H1 (cell line): ENCODE measurements at regions not wholly inside any gene's neighbourhood (a gene's known extent, or its start where the extent isn't known, plus 50 kb on each side); places are given as distances from the start of the nearest gene placed in this dataset.
"Not testable (repeated sequence)": the region's sequence is repeated elsewhere in the genome, so short reads cannot be mapped to it uniquely, and the experiment has no call there.

ENCODE experiments used
- CTCF ChIA-PET: fragments of 300-600 bp; sonication (Branson Sonifier 250); formaldehyde crosslinking; loops from one replicate; lab custom pipeline; 2021; ENCODE audit not compliant: partially characterized antibody; lab: Charles Lee
- POLR2A ChIA-PET: fragments of 300-600 bp; sonication (Branson Sonifier 250); formaldehyde crosslinking; loops from one replicate; lab custom pipeline; 2021; ENCODE audit warnings: inconsistent platforms; ENCODE audit not compliant: partially characterized antibody; lab: Charles Lee
- DNase-seq, 2 experiments: peaks; one replicate each; pipeline versions ENCODE4 v3.0.0 to v3.0.0-alpha.2; 2010 to 2022; ENCODE audit warnings: low spot score in 2 of 2, low read depth in 1 of 2, mixed read lengths in 1 of 2
- FAIRE-seq: peaks from 2 replicates; lab custom pipeline; 2011; peaks lifted over from hg19 to GRCh38; lab: Jason Lieb, UNC
- H2AFZ ChIP-seq: 2 replicates; pipeline ENCODE4 v1.8.1; 2012; ENCODE audit warnings: low read length, inconsistent platforms
- H2AK5ac ChIP-seq: 2 replicates; pipeline ENCODE4 v1.6.1; 2013; ENCODE audit warnings: low read depth, low read length
- H2BK120ac ChIP-seq: replicated peaks from 2 replicates; pipeline ENCODE3; 2013; ENCODE audit warnings: low read depth, low read length, inconsistent platforms
- H2BK12ac ChIP-seq: 2 replicates; pipeline ENCODE4 v1.6.1; 2013; ENCODE audit warnings: low read depth, low read length
- H2BK15ac ChIP-seq: 2 replicates; pipeline ENCODE4 v1.6.1; 2013; ENCODE audit warnings: low read length
- H2BK20ac ChIP-seq: 2 replicates; pipeline ENCODE4 v1.6.1; 2013; ENCODE audit warnings: low read length
- H2BK5ac ChIP-seq: 2 replicates; pipeline ENCODE4 v1.6.1; 2013; ENCODE audit warnings: low read depth, low read length
- H3K14ac ChIP-seq: 2 replicates; pipeline ENCODE4 v1.6.1; 2013; ENCODE audit warnings: inconsistent platforms; ENCODE audit not compliant: insufficient read length
- H3K18ac ChIP-seq: 2 replicates; pipeline ENCODE4 v1.6.1; 2013; ENCODE audit warnings: low read length; ENCODE audit errors: extremely low read depth
- H3K23ac ChIP-seq: 2 replicates; pipeline ENCODE4 v1.6.1; 2013; ENCODE audit warnings: inconsistent platforms; ENCODE audit not compliant: insufficient read length
- H3K23me2 ChIP-seq: 2 replicates; pipeline ENCODE4 v1.6.1; 2013; ENCODE audit warnings: low read depth, low read length
- H3K27ac ChIP-seq: 2 replicates; pipeline ENCODE4 v1.6.1; 2011; ENCODE audit warnings: low read depth, low read length, inconsistent platforms
- H3K27me3 ChIP-seq, 4 experiments: replicated peaks in 1 of 4; 1 replicate in 1 of 4; 2 replicates in 3 of 4; pipeline versions ENCODE4 v1.6.1 to v1.8.1; 2011 to 2013; ENCODE audit warnings: low read length in 3 of 4, mild to moderate bottlenecking in 3 of 4, inconsistent platforms in 2 of 4, mixed read lengths in 2 of 4, moderate library complexity in 1 of 4; ENCODE audit not compliant: control insufficient read depth in 3 of 4, insufficient read depth in 3 of 4; ENCODE audit errors: extremely low read depth in 1 of 4
- H3K36me3 ChIP-seq, 4 experiments: 2 replicates each; pipeline versions ENCODE4 v1.6.1 to v1.8.1; 2011 to 2013; ENCODE audit warnings: mild to moderate bottlenecking in 4 of 4, low read length in 3 of 4, moderate library complexity in 2 of 4, control low read depth in 1 of 4, inconsistent platforms in 1 of 4; ENCODE audit not compliant: insufficient read depth in 4 of 4, control insufficient read depth in 2 of 4
- H3K4ac ChIP-seq: replicated peaks from 2 replicates; pipeline ENCODE3; 2013; ENCODE audit warnings: low read length, low read depth, mixed read lengths, inconsistent platforms; ENCODE audit not compliant: insufficient read length
- H3K4me1 ChIP-seq, 4 experiments: replicated peaks in 1 of 4; 1 replicate in 1 of 4; 2 replicates in 3 of 4; pipeline versions ENCODE4 v1.6.1 to v1.8.1; 2011 to 2013; ENCODE audit warnings: low read length in 3 of 4, inconsistent platforms in 2 of 4, mixed read lengths in 1 of 4; ENCODE audit not compliant: insufficient read depth in 4 of 4, control insufficient read depth in 3 of 4
- H3K4me2 ChIP-seq, 2 experiments: 2 replicates each; pipeline versions ENCODE4 v1.6.1 to v1.8.1; 2011 to 2013; ENCODE audit warnings: low read depth in 2 of 2, low read length in 2 of 2, control low read depth in 1 of 2, inconsistent platforms in 1 of 2, mild to moderate bottlenecking in 1 of 2; ENCODE audit not compliant: insufficient read depth in 1 of 2
- H3K4me3 ChIP-seq, 4 experiments: fragments of 200-600, 300-600 bp in 1 of 4; sonication (generic), shearing (Covaris generic), sonication (Bioruptor Twin) in 1 of 4; 2 replicates each; pipeline versions ENCODE4 v1.5.1 to v1.8.1; 2011 to 2016; ENCODE audit warnings: low read length in 4 of 4, low read depth in 3 of 4, control low read depth in 2 of 4, inconsistent platforms in 2 of 4, mild to moderate bottlenecking in 2 of 4, mixed read lengths in 1 of 4, moderate library complexity in 1 of 4; ENCODE audit not compliant: insufficient read depth in 2 of 4; ENCODE audit errors: extremely low read depth in 1 of 4
- H3K56ac ChIP-seq: replicated peaks from 2 replicates; pipeline ENCODE3; 2013; ENCODE audit warnings: low read depth, mild to moderate bottlenecking, mixed read lengths, low read length, inconsistent platforms; ENCODE audit not compliant: insufficient read length
- H3K79me1 ChIP-seq: 2 replicates; pipeline ENCODE4 v1.6.1; 2013; ENCODE audit warnings: low read depth, low read length, control low read depth
- H3K79me2 ChIP-seq, 2 experiments: 2 replicates each; pipeline versions ENCODE4 v1.6.1 to v1.8.1; 2012 to 2013; ENCODE audit warnings: low read length in 2 of 2, mild to moderate bottlenecking in 2 of 2, inconsistent platforms in 1 of 2; ENCODE audit not compliant: insufficient read depth in 2 of 2, control insufficient read depth in 1 of 2
- H3K9ac ChIP-seq, 4 experiments: replicated peaks in 1 of 4; 1 replicate in 1 of 4; 2 replicates in 3 of 4; pipeline versions ENCODE4 v1.6.1 to v1.8.1; 2011 to 2013; ENCODE audit warnings: low read depth in 3 of 4, low read length in 3 of 4, control low read depth in 2 of 4, mild to moderate bottlenecking in 2 of 4, moderate library complexity in 2 of 4, inconsistent platforms in 1 of 4; ENCODE audit errors: extremely low read depth in 1 of 4
- H3K9me3 ChIP-seq, 2 experiments: 2 replicates each; pipeline versions ENCODE4 v1.6.1 to v1.8.1; 2012 to 2013; ENCODE audit warnings: mild to moderate bottlenecking in 2 of 2, moderate library complexity in 2 of 2, control low read depth in 1 of 2, inconsistent platforms in 1 of 2, low read depth in 1 of 2, low read length in 1 of 2, mixed read lengths in 1 of 2; ENCODE audit not compliant: insufficient read depth in 2 of 2
- H4K20me1 ChIP-seq, 2 experiments: replicated peaks in 1 of 2; 2 replicates each; pipeline versions ENCODE3 to v1.8.1; 2011 to 2013; ENCODE audit warnings: inconsistent platforms in 2 of 2, low read length in 2 of 2, mild to moderate bottlenecking in 1 of 2; ENCODE audit not compliant: insufficient read depth in 2 of 2, control insufficient read depth in 1 of 2
- H4K5ac ChIP-seq: 2 replicates; pipeline ENCODE4 v1.6.1; 2013; ENCODE audit warnings: low read length, low read depth, mixed read lengths, inconsistent platforms; ENCODE audit not compliant: insufficient read length
- H4K8ac ChIP-seq: 2 replicates; pipeline ENCODE4 v1.8.0; 2013; ENCODE audit warnings: mild to moderate bottlenecking, moderate library complexity, low read length, inconsistent platforms; ENCODE audit not compliant: insufficient read depth; ENCODE audit errors: extremely low read depth
- H4K91ac ChIP-seq: replicated peaks from 2 replicates; pipeline ENCODE3; 2013; ENCODE audit warnings: low read length, mixed read lengths, inconsistent platforms; ENCODE audit not compliant: insufficient read length
- CEBPB ChIP-seq: IDR thresholded peaks from 2 replicates; pipeline ENCODE4 v1.6.1; 2012; ENCODE audit warnings: low read depth, low read length
- WGBS, 2 experiments: shearing (Covaris generic) in 1 of 2; methylation state at CpG; one replicate each; pipeline versions ENCODE4 v1.1.6 to v1.1.7; 2013 to 2015; ENCODE audit warnings: low lambda C conversion rate in 2 of 2, mixed read lengths in 2 of 2, inconsistent platforms in 1 of 2, low coverage in 1 of 2, missing lambda C conversion rate in 1 of 2; ENCODE audit not compliant: insufficient replicate concordance in 2 of 2, insufficient coverage in 1 of 2, insufficient read length in 1 of 2; ENCODE audit errors: extremely low coverage in 1 of 2, missing lambda C conversion rate in 1 of 2; 5-methylcytosine and 5-hydroxymethylcytosine counted together

DNA sequence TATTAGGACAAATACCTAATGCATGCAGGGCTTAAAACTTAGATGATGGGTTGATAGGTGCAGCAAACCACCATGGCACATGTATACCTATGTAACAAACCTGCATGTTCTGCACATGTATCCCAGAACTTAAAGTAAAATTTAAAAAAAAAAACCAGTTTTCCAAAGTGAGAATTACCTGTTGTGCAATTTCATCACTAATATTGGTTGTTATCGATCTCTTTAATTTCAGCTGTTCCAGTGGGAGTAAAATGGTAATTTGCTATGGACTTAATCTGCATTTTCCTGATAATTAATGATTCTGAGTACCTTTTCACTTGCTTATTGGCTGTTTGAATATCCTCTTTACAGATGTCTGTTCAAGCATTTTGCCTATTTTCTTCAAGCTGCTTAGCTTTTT, 69.6 kb upstream of the RXFP1 start:
- H3K27me3 ChIP-seq, H3K4ac ChIP-seq, H3K4me2 ChIP-seq, H4K20me1 ChIP-seq, H3K4me3 ChIP-seq, H2BK120ac ChIP-seq, H4K91ac ChIP-seq, H2BK20ac ChIP-seq, H3K9ac ChIP-seq, H2AFZ ChIP-seq, H3K14ac ChIP-seq, H3K18ac ChIP-seq, H3K4me1 ChIP-seq, H3K36me3 ChIP-seq, H2BK12ac ChIP-seq, H3K23me2 ChIP-seq, FAIRE-seq, H2AK5ac ChIP-seq, H3K9me3 ChIP-seq, H3K79me1 ChIP-seq, H2BK15ac ChIP-seq, DNase-seq, H3K56ac ChIP-seq, H3K27ac ChIP-seq: not testable (repeated sequence)
- 95% methylated on average over 1 of the region's 1 CpG; no CpG with 5 or more reads in 1 of the 2 experiments for WGBS, 2 experiments
- peak; percentile 55; the same call in 1 of the 2 replicates for TF ChIP-seq CEBPB
- TF ChIP-seq, all 59 proteins: peak for 1; not testable (repeated sequence) for 58
- H4K5ac ChIP-seq, H4K8ac ChIP-seq, H3K23ac ChIP-seq, H2BK5ac ChIP-seq, CTCF ChIA-PET, H3K79me2 ChIP-seq, POLR2A ChIA-PET: not testable (repeated sequence)
